ENCODE measurements at regions not wholly inside any gene's neighbourhood (a gene's known extent, or its start where the extent isn't known, plus 50 kb on each side); places are given as distances from the start of the nearest gene placed in this dataset.
A peak's percentile ranks its signal among the peaks of the same experiment; 100 is the strongest.
"Not testable (repeated sequence)": the region's sequence is repeated elsewhere in the genome, so short reads cannot be mapped to it uniquely, and the experiment has no call there.

- DNase-seq: not testable (repeated sequence)
Measured at GRCh38 chr1:83218036-83218716, 780.8 kb downstream of the TTLL7 start.

- not testable (repeated sequence) for DNase-seq
Measured at GRCh38 chr1:83214317-83214716, 784.6 kb downstream of the TTLL7 start.

GRCh38 chr1:83213648-83214047 is 785.3 kb downstream of the TTLL7 start:
- not testable (repeated sequence) for DNase-seq

- not testable (repeated sequence) for DNase-seq
Measured at GRCh38 chr1:83212033-83212432, 786.9 kb downstream of the TTLL7 start.

- DNase-seq: not testable (repeated sequence)
Measured at GRCh38 chr1:83208540-83208939, 790.4 kb downstream of the TTLL7 start.

GRCh38 chr1:83194610-83195009 is 804.3 kb downstream of the TTLL7 start:
- DNase-seq: not testable (repeated sequence)

- DNase-seq: not testable (repeated sequence)
Measured at GRCh38 chr1:83182033-83182728, 816.8 kb downstream of the TTLL7 start.

- DNase-seq: not testable (repeated sequence)
Measured at GRCh38 chr1:83180621-83181020, 818.3 kb downstream of the TTLL7 start.

- DNase-seq: not testable (repeated sequence)
Measured at GRCh38 chr1:83167634-83168033, 831.3 kb downstream of the TTLL7 start.

- not testable (repeated sequence) for DNase-seq
Measured at GRCh38 chr1:83163879-83164475, 835.0 kb downstream of the TTLL7 start.

GRCh38 chr1:83158924-83159323 is 840.0 kb downstream of the TTLL7 start:
- not testable (repeated sequence) for DNase-seq

GRCh38 chr1:83154306-83154705 is 844.6 kb downstream of the TTLL7 start:
- DNase-seq: not testable (repeated sequence)

GRCh38 chr1:83151167-83151898 is 847.6 kb downstream of the TTLL7 start:
- peak; percentile 25 for DNase-seq

- not testable (repeated sequence) for DNase-seq
Measured at GRCh38 chr1:83150479-83150878, 848.5 kb downstream of the TTLL7 start.

GRCh38 chr1:83145820-83146219 is 853.1 kb downstream of the TTLL7 start:
- not testable (repeated sequence) for DNase-seq

- not testable (repeated sequence) for DNase-seq
Measured at GRCh38 chr1:83142802-83143201, 856.1 kb downstream of the TTLL7 start.

- DNase-seq: not testable (repeated sequence)
Measured at GRCh38 chr1:83135524-83136157, 863.3 kb downstream of the TTLL7 start.

GRCh38 chr1:83134322-83135014 is 864.5 kb downstream of the TTLL7 start:
- DNase-seq: not testable (repeated sequence)

GRCh38 chr1:83131692-83131955 is 867.3 kb downstream of the TTLL7 start:
- DNase-seq: no peak

- no peak for DNase-seq
Measured at GRCh38 chr1:83130886-83131691, 867.8 kb downstream of the TTLL7 start.

GRCh38 chr1:83129107-83129506 is 869.8 kb downstream of the TTLL7 start:
- DNase-seq: no peak
